ENCODE measurements at regions not wholly inside any gene's neighbourhood (a gene's known extent, or its start where the extent isn't known, plus 50 kb on each side); places are given as distances from the start of the nearest gene placed in this dataset.

DNA sequence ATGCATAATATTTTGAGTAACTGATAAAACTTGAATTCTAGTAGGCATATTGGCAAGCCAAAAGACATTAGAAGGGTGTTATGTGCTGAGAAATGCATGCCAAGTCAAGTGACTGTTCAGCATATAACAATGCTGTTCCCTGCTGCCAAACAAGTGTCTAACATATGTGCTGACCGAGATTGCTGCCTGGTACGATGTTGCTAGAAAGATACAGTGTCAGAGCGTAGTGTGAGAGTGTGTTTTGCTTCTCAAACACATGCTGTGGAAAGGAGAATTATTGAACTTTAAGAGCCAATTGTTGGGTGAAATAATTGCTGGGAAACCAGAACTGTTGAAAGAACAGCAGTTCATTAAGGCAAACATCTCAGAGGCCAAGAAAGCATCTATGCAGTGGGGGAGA lies 71.3 kb upstream of the GRIA4 start:
- TF ChIP-seq, protein P1, sequence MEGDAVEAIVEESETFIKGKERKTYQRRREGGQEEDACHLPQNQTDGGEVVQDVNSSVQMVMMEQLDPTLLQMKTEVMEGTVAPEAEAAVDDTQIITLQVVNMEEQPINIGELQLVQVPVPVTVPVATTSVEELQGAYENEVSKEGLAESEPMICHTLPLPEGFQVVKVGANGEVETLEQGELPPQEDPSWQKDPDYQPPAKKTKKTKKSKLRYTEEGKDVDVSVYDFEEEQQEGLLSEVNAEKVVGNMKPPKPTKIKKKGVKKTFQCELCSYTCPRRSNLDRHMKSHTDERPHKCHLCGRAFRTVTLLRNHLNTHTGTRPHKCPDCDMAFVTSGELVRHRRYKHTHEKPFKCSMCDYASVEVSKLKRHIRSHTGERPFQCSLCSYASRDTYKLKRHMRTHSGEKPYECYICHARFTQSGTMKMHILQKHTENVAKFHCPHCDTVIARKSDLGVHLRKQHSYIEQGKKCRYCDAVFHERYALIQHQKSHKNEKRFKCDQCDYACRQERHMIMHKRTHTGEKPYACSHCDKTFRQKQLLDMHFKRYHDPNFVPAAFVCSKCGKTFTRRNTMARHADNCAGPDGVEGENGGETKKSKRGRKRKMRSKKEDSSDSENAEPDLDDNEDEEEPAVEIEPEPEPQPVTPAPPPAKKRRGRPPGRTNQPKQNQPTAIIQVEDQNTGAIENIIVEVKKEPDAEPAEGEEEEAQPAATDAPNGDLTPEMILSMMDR (IDR thresholded peaks at IDR 0.05): no peak
- no peak for TF ChIP-seq POLR2A (IDR thresholded peaks at IDR 0.05)
